Neuronal stem cell (in vitro differentiated cells): ENCODE measurements at regions not wholly inside any gene's neighbourhood (a gene's known extent, or its start where the extent isn't known, plus 50 kb on each side); places are given as distances from the start of the nearest gene placed in this dataset.

Source experiments
- DNase-seq: peaks from one replicate; pipeline ENCODE4 v3.0.0-alpha.2; 2013; ENCODE audit warnings: low spot score
- H2AFZ ChIP-seq: one replicate; pipeline ENCODE4 v1.6.1; 2013; ENCODE audit warnings: mild to moderate bottlenecking, low read length, inconsistent platforms
- H2AK5ac ChIP-seq: 2 replicates; pipeline ENCODE4 v1.6.1; 2013; ENCODE audit warnings: low read depth, mild to moderate bottlenecking, inconsistent platforms, low read length, moderate library complexity, mixed read lengths
- H2BK120ac ChIP-seq: 2 replicates; pipeline ENCODE4 v1.6.1; 2013; ENCODE audit warnings: low read depth, mild to moderate bottlenecking, inconsistent platforms, low read length, moderate library complexity, mixed read lengths
- H2BK12ac ChIP-seq: one replicate; pipeline ENCODE4 v1.6.1; 2013; ENCODE audit warnings: low read length, inconsistent platforms
- H2BK15ac ChIP-seq: 2 replicates; pipeline ENCODE4 v1.6.1; 2013; ENCODE audit warnings: mild to moderate bottlenecking, low read length, inconsistent platforms, mixed read lengths
- H2BK5ac ChIP-seq: one replicate; pipeline ENCODE4 v1.6.1; 2013; ENCODE audit warnings: inconsistent platforms, mild to moderate bottlenecking, low read length, moderate library complexity
- H3K14ac ChIP-seq: one replicate; pipeline ENCODE4 v1.6.1; 2013; ENCODE audit warnings: low read length, inconsistent platforms
- H3K18ac ChIP-seq: 2 replicates; pipeline ENCODE4 v1.6.1; 2013; ENCODE audit warnings: low read length, inconsistent platforms
- H3K23ac ChIP-seq: 2 replicates; pipeline ENCODE4 v1.6.1; 2013; ENCODE audit warnings: low read depth, mild to moderate bottlenecking, mixed read lengths, low read length, inconsistent platforms; ENCODE audit not compliant: poor library complexity
- H3K27ac ChIP-seq: replicated peaks from 3 replicates; pipeline ENCODE4 v1.5.1; 2013; ENCODE audit warnings: low read length, inconsistent platforms
- H3K27me3 ChIP-seq, 3 experiments: 2 replicates each; pipeline ENCODE4 v1.6.1; 2013; ENCODE audit warnings: low read length in 3 of 3, mild to moderate bottlenecking in 2 of 3, inconsistent platforms in 1 of 3, low read depth in 1 of 3, mixed read lengths in 1 of 3, moderate library complexity in 1 of 3; ENCODE audit not compliant: control insufficient read depth in 3 of 3, insufficient read depth in 3 of 3
- H3K36me3 ChIP-seq, 2 donors: replicated peaks in 1 of 2; 2 replicates each; pipeline ENCODE4 v1.6.1; 2013; ENCODE audit warnings: low read length in 2 of 2; ENCODE audit not compliant: control insufficient read depth in 2 of 2, insufficient read depth in 2 of 2
- H3K4ac ChIP-seq: 2 replicates; pipeline ENCODE4 v1.6.1; 2013; ENCODE audit warnings: inconsistent platforms, mild to moderate bottlenecking, low read length, moderate library complexity
- H3K4me1 ChIP-seq, 2 donors: 1 replicate in 1 of 2; 2 replicates in 1 of 2; pipeline ENCODE4 v1.6.1; 2013; ENCODE audit warnings: low read length in 2 of 2, low read depth in 1 of 2; ENCODE audit not compliant: control insufficient read depth in 2 of 2, insufficient read depth in 1 of 2
- H3K4me2 ChIP-seq: one replicate; pipeline ENCODE4 v1.6.1; 2013; ENCODE audit warnings: mild to moderate bottlenecking, low read length, inconsistent platforms; ENCODE audit not compliant: insufficient read depth, poor library complexity, severe bottlenecking
- H3K4me3 ChIP-seq, 2 donors: 2 replicates each; pipeline ENCODE4 v1.5.1; 2013; ENCODE audit warnings: low read length in 2 of 2, mild to moderate bottlenecking in 2 of 2, inconsistent platforms in 1 of 2, moderate library complexity in 1 of 2
- H3K79me1 ChIP-seq: one replicate; pipeline ENCODE4 v1.6.1; 2013; ENCODE audit warnings: low read depth, mild to moderate bottlenecking, inconsistent platforms, low read length, moderate library complexity
- H3K9ac ChIP-seq: one replicate; pipeline ENCODE4 v1.6.1; 2013; ENCODE audit warnings: mild to moderate bottlenecking, low read depth, low read length, inconsistent platforms; ENCODE audit not compliant: poor library complexity
- H3K9me3 ChIP-seq, 2 donors: replicated peaks in 1 of 2; 2 replicates each; pipeline versions ENCODE3 to v1.6.1; 2013; ENCODE audit warnings: low read length in 2 of 2, mild to moderate bottlenecking in 2 of 2, inconsistent platforms in 1 of 2, low read depth in 1 of 2, mixed read lengths in 1 of 2, moderate library complexity in 1 of 2; ENCODE audit not compliant: control insufficient read depth in 2 of 2, insufficient read depth in 1 of 2
- H4K8ac ChIP-seq: one replicate; pipeline ENCODE4 v1.6.1; 2013; ENCODE audit warnings: low read depth, mild to moderate bottlenecking, inconsistent platforms, low read length, moderate library complexity
- H4K91ac ChIP-seq: one replicate; pipeline ENCODE4 v1.6.1; 2013; ENCODE audit warnings: low read length, low read depth, mild to moderate bottlenecking, inconsistent platforms; ENCODE audit not compliant: poor library complexity
- WGBS, 2 donors: extraction: QIAGEN DNeasy Blood & Tissue Kit; methylation state at CpG; one replicate each; pipeline ENCODE4 v1.1.7; 2013; ENCODE audit warnings: missing lambda C conversion rate in 2 of 2, mixed read lengths in 1 of 2; ENCODE audit not compliant: insufficient read length in 2 of 2, insufficient replicate concordance in 1 of 2; ENCODE audit errors: extremely low coverage in 2 of 2; 5-methylcytosine and 5-hydroxymethylcytosine counted together

GRCh38 chr4:38367642-38368174 lies 296.3 kb upstream of the KLF3 start:
- no peak overlapping the region for H2AK5ac ChIP-seq
- no peak overlapping the region for H3K14ac ChIP-seq
- H3K23ac ChIP-seq: no peak overlapping the region
- H3K4me2 ChIP-seq: no peak overlapping the region
- no peak overlapping the region for H3K4me3 ChIP-seq
- no CpG with 5 or more reads among the region's 4 CpGs for WGBS, 2 donors
- H3K27me3 ChIP-seq: no peaks in the 10 kb centered on the region
- no peak overlapping the region for H4K8ac ChIP-seq
- no peaks in the 10 kb centered on the region for H3K36me3 ChIP-seq
- no peak overlapping the region for H3K18ac ChIP-seq
- DNase-seq: no peak
- no peak overlapping the region for H2BK12ac ChIP-seq
- no peaks in the 10 kb centered on the region for H3K79me1 ChIP-seq
- H3K9me3 ChIP-seq: peaks cover 0 to 6% of the 10 kb centered on the region in 2 donors
- no peak overlapping the region for H2BK15ac ChIP-seq
- H3K4me1 ChIP-seq: no peaks in the 10 kb centered on the region
- no peak overlapping the region for H2BK5ac ChIP-seq
- no peak overlapping the region for H2BK120ac ChIP-seq
- no peak overlapping the region for H2AFZ ChIP-seq
- no peak overlapping the region for H4K91ac ChIP-seq
- H3K4ac ChIP-seq: no peak overlapping the region
- no peak overlapping the region for H3K27ac ChIP-seq
- no peak overlapping the region for H3K9ac ChIP-seq

- no CpG with 5 or more reads among the region's 2 CpGs for WGBS, 2 donors
- no peak overlapping the region for H3K14ac ChIP-seq
- no peak overlapping the region for H4K91ac ChIP-seq
- no peak overlapping the region for H3K4me2 ChIP-seq
- DNase-seq: no peak
- no peak overlapping the region for H3K9ac ChIP-seq
- H2BK15ac ChIP-seq: no peak overlapping the region
- H2BK120ac ChIP-seq: no peak overlapping the region
- no peaks in the 10 kb centered on the region for H3K36me3 ChIP-seq
- no peak overlapping the region for H3K23ac ChIP-seq
- no peak overlapping the region for H2AK5ac ChIP-seq
- no peak overlapping the region for H4K8ac ChIP-seq
- H3K9me3 ChIP-seq: peaks cover 0 to 6% of the 10 kb centered on the region in 2 donors
- H3K18ac ChIP-seq: no peak overlapping the region
- H2BK12ac ChIP-seq: no peak overlapping the region
- no peaks in the 10 kb centered on the region for H3K4me1 ChIP-seq
- H3K27me3 ChIP-seq: no peaks in the 10 kb centered on the region
- H3K4me3 ChIP-seq: no peak overlapping the region
- H3K27ac ChIP-seq: no peak overlapping the region
- no peak overlapping the region for H2AFZ ChIP-seq
- no peak overlapping the region for H3K4ac ChIP-seq
- H3K79me1 ChIP-seq: no peaks in the 10 kb centered on the region
- H2BK5ac ChIP-seq: no peak overlapping the region
These were observed 295.4 kb upstream of the KLF3 start for GRCh38 chr4:38368613-38369012.

- H4K8ac ChIP-seq: no peak overlapping the region
- no peak overlapping the region for H2AFZ ChIP-seq
These were observed 292.6 kb upstream of the KLF3 start for GRCh38 chr4:38371391-38371851.

GRCh38 chr4:38373375-38373774 lies 290.6 kb upstream of the KLF3 start:
- Histone ChIP-seq H3K79me1 (no peaks in the 10 kb centered on the region), H3K14ac (no peak overlapping the region), H2AK5ac (no peak overlapping the region)

More at GRCh38 chr4:38371391-38371851, 292.6 kb upstream of the KLF3 start:
- Histone ChIP-seq H3K18ac (no peak overlapping the region), H3K4me1 (no peaks in the 10 kb centered on the region), H3K4me2 (no peak overlapping the region), H2BK5ac (no peak overlapping the region), H3K9me3 (peaks cover 0 to 6% of the 10 kb centered on the region in 2 donors), H3K9ac (no peak overlapping the region), H3K36me3 (no peaks in the 10 kb centered on the region), H3K79me1 (no peaks in the 10 kb centered on the region), H3K27ac (no peak overlapping the region), H2BK15ac (no peak overlapping the region), H3K4ac (no peak overlapping the region), H2AK5ac (no peak overlapping the region), H3K23ac (no peak overlapping the region), H3K4me3 (no peak overlapping the region), H3K27me3 (no peaks in the 10 kb centered on the region), H4K91ac (no peak overlapping the region), H3K14ac (no peak overlapping the region), H2BK12ac (no peak overlapping the region), H2BK120ac (no peak overlapping the region)
- no peak for DNase-seq

More at GRCh38 chr4:38373375-38373774, 290.6 kb upstream of the KLF3 start:
- DNase-seq: no peak
- H3K27me3 ChIP-seq: no peaks in the 10 kb centered on the region
- no peak overlapping the region for H4K91ac ChIP-seq
- H3K9ac ChIP-seq: no peak overlapping the region
- H2BK15ac ChIP-seq: no peak overlapping the region
- no peak overlapping the region for H3K27ac ChIP-seq
- H3K4me2 ChIP-seq: no peak overlapping the region
- no peak overlapping the region for H2BK120ac ChIP-seq
- no peak overlapping the region for H4K8ac ChIP-seq
- H3K18ac ChIP-seq: no peak overlapping the region
- no peaks in the 10 kb centered on the region for H3K36me3 ChIP-seq
- H3K4ac ChIP-seq: no peak overlapping the region
- no peak overlapping the region for H3K4me3 ChIP-seq
- H3K4me1 ChIP-seq: no peaks in the 10 kb centered on the region
- no peak overlapping the region for H2AFZ ChIP-seq
- H2BK5ac ChIP-seq: no peak overlapping the region
- peaks cover 0 to 6% of the 10 kb centered on the region in 2 donors for H3K9me3 ChIP-seq
- no peak overlapping the region for H2BK12ac ChIP-seq
- H3K23ac ChIP-seq: no peak overlapping the region
